SK-N-SH (cell line): ENCODE measurements at regions not wholly inside any gene's neighbourhood (a gene's known extent, or its start where the extent isn't known, plus 50 kb on each side); places are given as distances from the start of the nearest gene placed in this dataset.

ENCODE experiments used
- CTCF ChIA-PET: fragments of 300-600, 350-600 bp; formaldehyde crosslinking; extraction: SDS; loops from one replicate; lab custom pipeline; 2021; lab: Yijun Ruan, JAX
- POLR2A ChIA-PET: fragments of 350-600 bp; sonication (Branson Sonifier 250); formaldehyde crosslinking; extraction: SDS; loops from one replicate; lab custom pipeline; 2020; ENCODE audit warnings: antibody characterized with exemption, inconsistent platforms; lab: Yijun Ruan, JAX
- DNase-seq: peaks from one replicate; pipeline ENCODE4 v3.0.0; 2012
- H2AFZ ChIP-seq: fragments of 200-600 bp; sonication (generic); 2 replicates; pipeline ENCODE4 v1.8.1; 2016; ENCODE audit warnings: antibody characterized with exemption, mild to moderate bottlenecking, low read depth
- H3F3A ChIP-seq: fragments of 200-600 bp; sonication (generic); replicated peaks from 2 replicates; pipeline ENCODE3; 2016; ENCODE audit warnings: antibody characterized with exemption, mild to moderate bottlenecking; ENCODE audit not compliant: insufficient read depth
- H3K27ac ChIP-seq, 2 experiments: fragments of 200-500 bp in 1 of 2; fragments of 200-600 bp in 1 of 2; sonication (Bioruptor generic) in 1 of 2; sonication (generic), shearing (Covaris generic) in 1 of 2; 2 replicates each; pipeline versions ENCODE4 v1.5.1 to v1.6.1; 2014 to 2016; ENCODE audit warnings: low read depth in 2 of 2, inconsistent platforms in 1 of 2, low read length in 1 of 2, mild to moderate bottlenecking in 1 of 2, mixed read lengths in 1 of 2
- H3K27me3 ChIP-seq: fragments of 200-600 bp; sonication (generic), shearing (Covaris generic); 2 replicates; pipeline ENCODE4 v1.6.1; 2016; ENCODE audit warnings: mixed run types; ENCODE audit not compliant: insufficient read depth
- H3K36me3 ChIP-seq, 2 experiments: fragments of 200-500 bp in 1 of 2; fragments of 200-600 bp in 1 of 2; sonication (Bioruptor generic) in 1 of 2; sonication (generic) in 1 of 2; replicated peaks in 1 of 2; 2 replicates each; pipeline versions ENCODE3 to v1.5.1; 2014 to 2016; ENCODE audit warnings: low read length in 1 of 2, mild to moderate bottlenecking in 1 of 2; ENCODE audit not compliant: insufficient read depth in 2 of 2, control insufficient read depth in 1 of 2
- H3K4me1 ChIP-seq, 2 experiments: fragments of 200-500 bp in 1 of 2; fragments of 200-600 bp in 1 of 2; sonication (Bioruptor generic) in 1 of 2; sonication (generic), shearing (Covaris generic) in 1 of 2; 2 replicates each; pipeline versions ENCODE4 v1.5.1 to v1.6.1; 2014 to 2016; ENCODE audit warnings: low read depth in 1 of 2, low read length in 1 of 2, mixed run types in 1 of 2; ENCODE audit not compliant: insufficient read depth in 2 of 2, control insufficient read depth in 1 of 2
- H3K4me2 ChIP-seq: fragments of 200-600 bp; sonication (generic), shearing (Covaris generic); 2 replicates; pipeline ENCODE4 v1.6.1; 2017; ENCODE audit warnings: mixed run types
- H3K4me3 ChIP-seq, 2 experiments: fragments of 200-500 bp in 1 of 2; fragments of 200-600 bp in 1 of 2; sonication (Bioruptor generic) in 1 of 2; sonication (generic), shearing (Covaris generic) in 1 of 2; 2 replicates each; pipeline versions ENCODE4 v1.5.1 to v1.8.1; 2014 to 2016; ENCODE audit warnings: low read depth in 2 of 2, inconsistent platforms in 1 of 2, low read length in 1 of 2, mild to moderate bottlenecking in 1 of 2, mixed read lengths in 1 of 2, moderate library complexity in 1 of 2
- H3K79me2 ChIP-seq: fragments of 200-600 bp; sonication (generic); 2 replicates; pipeline ENCODE4 v1.8.1; 2017; ENCODE audit warnings: mild to moderate bottlenecking; ENCODE audit not compliant: insufficient read depth
- H3K9ac ChIP-seq: fragments of 200-600 bp; sonication (generic); 2 replicates; pipeline ENCODE4 v1.6.1; 2017; ENCODE audit warnings: mixed run types
- H3K9me2 ChIP-seq: fragments of 200-600 bp; sonication (generic); 2 replicates; pipeline ENCODE4 v1.6.1; 2017; ENCODE audit warnings: mixed run types
- H3K9me3 ChIP-seq: fragments of 200-600 bp; sonication (generic); 2 replicates; pipeline ENCODE4 v1.6.1; 2017; ENCODE audit warnings: mixed run types, mild to moderate bottlenecking, moderate library complexity
- H4K20me1 ChIP-seq: fragments of 200-600 bp; sonication (generic); 2 replicates; pipeline ENCODE4 v1.6.1; 2017; ENCODE audit warnings: mild to moderate bottlenecking, mixed run types; ENCODE audit not compliant: insufficient read depth
- CTCF ChIP-seq: fragments of 200-600 bp; sonication (generic); IDR thresholded peaks from 2 replicates; pipeline ENCODE4 v1.6.1; 2017; ENCODE audit warnings: antibody characterized with exemption, mild to moderate bottlenecking, moderate library complexity
- ELF1 ChIP-seq: IDR thresholded peaks from 2 replicates; pipeline ENCODE4 v1.4.0; 2012
- EP300 ChIP-seq, 2 experiments: IDR thresholded peaks; 2 replicates each; pipeline versions ENCODE4 v1.4.0 to v1.6.1; 2012; ENCODE audit warnings: borderline replicate concordance in 1 of 2, low read depth in 1 of 2, low read length in 1 of 2
- FOSL2 ChIP-seq: IDR thresholded peaks from 2 replicates; pipeline ENCODE4 v1.4.0; 2012; ENCODE audit warnings: low read depth, mild to moderate bottlenecking, moderate library complexity, borderline replicate concordance
- GATA2 ChIP-seq: sonication (generic); formaldehyde crosslinking; IDR thresholded peaks from 2 replicates; pipeline ENCODE4 v1.5.0; 2020; ENCODE audit warnings: mild to moderate bottlenecking, missing genetic modification reagents
- JUND ChIP-seq: IDR thresholded peaks from 2 replicates; pipeline ENCODE4 v1.4.0; 2012
- MAX ChIP-seq: IDR thresholded peaks from 2 replicates; pipeline ENCODE4 v1.4.0; 2012; ENCODE audit warnings: low read depth
- MEF2A ChIP-seq: IDR thresholded peaks from 2 replicates; pipeline ENCODE4 v1.4.0; 2012; ENCODE audit warnings: low read depth, borderline replicate concordance
- MXI1 ChIP-seq: IDR thresholded peaks from 2 replicates; pipeline ENCODE4 v1.6.1; 2012; ENCODE audit warnings: mild to moderate bottlenecking, low read depth, low read length, improper control_type of control experiment
- NRF1 ChIP-seq: IDR thresholded peaks from 2 replicates; pipeline ENCODE4 v1.6.1; 2012; ENCODE audit warnings: low read depth, mild to moderate bottlenecking, low read length
- RCOR1 ChIP-seq: fragments of 150-350 bp; IDR thresholded peaks from 2 replicates; pipeline ENCODE4 v1.6.1; 2017; ENCODE audit warnings: antibody characterized with exemption, low read length
- RFX5 ChIP-seq: IDR thresholded peaks from 2 replicates; pipeline ENCODE4 v1.6.1; 2012; ENCODE audit warnings: mild to moderate bottlenecking, improper control_type of control experiment, low read length
- RXRA ChIP-seq: IDR thresholded peaks from 2 replicates; pipeline ENCODE4 v1.4.0; 2012; ENCODE audit warnings: low read depth, mild to moderate bottlenecking, borderline replicate concordance
- SMC3 ChIP-seq: IDR thresholded peaks from 2 replicates; pipeline ENCODE4 v1.6.1; 2012; ENCODE audit warnings: low read depth, low read length, improper control_type of control experiment
- TAF1 ChIP-seq: IDR thresholded peaks from 2 replicates; pipeline ENCODE4 v1.6.1; 2012; ENCODE audit warnings: low read depth, mild to moderate bottlenecking, low read length, moderate library complexity, borderline replicate concordance
- TEAD4 ChIP-seq: IDR thresholded peaks from 2 replicates; pipeline ENCODE4 v1.4.0; 2012; ENCODE audit warnings: mild to moderate bottlenecking, borderline replicate concordance; ENCODE audit not compliant: insufficient read depth
- ZBTB33 ChIP-seq: IDR thresholded peaks from 2 replicates; pipeline ENCODE4 v1.4.0; 2012; ENCODE audit warnings: low read depth, borderline replicate concordance
- WGBS: methylation state at CpG from one replicate; pipeline ENCODE4 v1.1.6; 2017; ENCODE audit warnings: low lambda C conversion rate; 5-methylcytosine and 5-hydroxymethylcytosine counted together

GRCh38 chr10:108662975-108663374, 1260.3 kb downstream of the XPNPEP1 start:
- no peak for DNase-seq
- H3K27ac ChIP-seq = no peak overlapping the region
- H3K9me3 ChIP-seq = no peaks in the 10 kb centered on the region
- no peak overlapping the region for H3K4me2 ChIP-seq
- no peaks in the 10 kb centered on the region for H4K20me1 ChIP-seq
- H3K9me2 ChIP-seq = no peaks in the 10 kb centered on the region
- H3K27me3 ChIP-seq = no peaks in the 10 kb centered on the region
- H3K36me3 ChIP-seq = no peaks in the 10 kb centered on the region
- H3F3A ChIP-seq = no peaks in the 10 kb centered on the region
- no peak for TF ChIP-seq FOSL2
- no peak for TF ChIP-seq ZBTB33
- no peak for TF ChIP-seq JUND
- TF ChIP-seq CTCF = no peak
- no peak for TF ChIP-seq MAX
- 37% methylated on average over 2 of the region's 2 CpGs for WGBS
- no peaks in the 10 kb centered on the region; a peak in 1 of 4 replicates for H3K4me1 ChIP-seq
- CTCF ChIA-PET = interaction anchor here (1.0 kb wide), 1 partner anchor 17 kb away, joined by 4 read pairs; no protein-coding TSS in a partner anchor
- H3K79me2 ChIP-seq = no peaks in the 10 kb centered on the region
- POLR2A ChIA-PET = no interaction called here
- H2AFZ ChIP-seq = no peak overlapping the region
- no peak overlapping the region for H3K4me3 ChIP-seq
- no peak overlapping the region for H3K9ac ChIP-seq

GRCh38 chr10:108655057-108655456, 1268.3 kb downstream of the XPNPEP1 start:
- CTCF ChIA-PET = no interaction called here
- POLR2A ChIA-PET = no interaction called here

GRCh38 chr10:108653531-108653930, 1269.8 kb downstream of the XPNPEP1 start:
- no peak overlapping the region for H2AFZ ChIP-seq
- H3K27ac ChIP-seq = no peak overlapping the region
- 62% methylated on average over 6 of the region's 6 CpGs for WGBS
- DNase-seq = no peak
- no peaks in the 10 kb centered on the region for H4K20me1 ChIP-seq
- POLR2A ChIA-PET = no interaction called here
- H3K27me3 ChIP-seq = no peaks in the 10 kb centered on the region
- no peaks in the 10 kb centered on the region for H3K9me2 ChIP-seq
- H3K9me3 ChIP-seq = no peaks in the 10 kb centered on the region
- no peak overlapping the region for H3K4me3 ChIP-seq
- CTCF ChIA-PET = no interaction called here
- H3K79me2 ChIP-seq = no peaks in the 10 kb centered on the region
- H3K36me3 ChIP-seq = no peaks in the 10 kb centered on the region
- no peak overlapping the region for H3K4me2 ChIP-seq
- H3K9ac ChIP-seq = no peak overlapping the region
- H3F3A ChIP-seq = no peaks in the 10 kb centered on the region
- no peaks in the 10 kb centered on the region for H3K4me1 ChIP-seq
- TF ChIP-seq GATA2 (CRISPR knock-in tag) = no peak
- TF ChIP-seq TEAD4 = no peak
- no peak for TF ChIP-seq FOSL2
- no peak for TF ChIP-seq EP300 (IDR thresholded peaks at IDR 0.05; ENCODE audit: borderline replicate concordance in 1 of 2, low read depth in 1 of 2, low read length in 1 of 2)
- no peak for TF ChIP-seq RCOR1
- TF ChIP-seq MEF2A = no peak
- no peak for TF ChIP-seq TAF1
- TF ChIP-seq MXI1 = no peak
- no peak for TF ChIP-seq RXRA
- TF ChIP-seq ELF1 = no peak
- no peak for TF ChIP-seq RFX5
- TF ChIP-seq CTCF = no peak
- no peak for TF ChIP-seq NRF1
- TF ChIP-seq SMC3 = no peak

More at GRCh38 chr10:108655057-108655456, 1268.3 kb downstream of the XPNPEP1 start:
- no peak for TF ChIP-seq NRF1
- Histone ChIP-seq H3K27ac (no peak overlapping the region), H4K20me1 (no peaks in the 10 kb centered on the region), H3K9me3 (no peaks in the 10 kb centered on the region), H3F3A (no peaks in the 10 kb centered on the region), H3K9me2 (no peaks in the 10 kb centered on the region), H2AFZ (no peak overlapping the region), H3K4me2 (no peak overlapping the region), H3K9ac (no peak overlapping the region), H3K27me3 (no peaks in the 10 kb centered on the region), H3K79me2 (no peaks in the 10 kb centered on the region), H3K4me1 (no peaks in the 10 kb centered on the region), H3K36me3 (no peaks in the 10 kb centered on the region), H3K4me3 (no peak overlapping the region)
- WGBS = 70% methylated on average over 4 of the region's 4 CpGs
- DNase-seq = no peak
